ENCODE measurements at regions not wholly inside any gene's neighbourhood (a gene's known extent, or its start where the extent isn't known, plus 50 kb on each side); places are given as distances from the start of the nearest gene placed in this dataset.

GRCh38 chr1:56074007-56074651, 505.2 kb downstream of the PLPP3 start:
- Mint-ChIP-seq H3K27ac (no peak overlapping the region), H3K4me3 (no peak overlapping the region)
- no peak for DNase-seq (ENCODE audit: extremely low spot score, unreplicated experiment)

DNA sequence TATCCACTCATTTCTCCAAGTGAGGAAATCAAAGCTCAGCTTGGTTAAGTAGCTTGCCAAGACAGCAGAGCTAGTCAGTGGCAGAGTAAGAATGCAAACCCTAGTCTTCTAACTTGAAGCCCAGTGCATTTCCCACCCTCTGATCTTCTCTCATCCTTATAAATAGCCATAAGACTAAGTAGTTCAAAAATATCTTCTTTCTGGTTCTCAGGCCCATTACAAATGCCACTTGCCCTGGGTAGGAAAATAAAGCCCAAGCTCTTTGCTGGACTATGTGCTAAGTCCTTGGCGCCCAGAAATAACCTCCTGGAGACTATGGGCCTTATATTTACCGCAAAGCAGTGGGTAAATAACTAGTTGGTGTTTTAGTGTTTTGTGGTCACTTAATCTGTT, 505.8 kb downstream of the PLPP3 start:
- Mint-ChIP-seq H3K9me3 (peaks cover 4% of the 10 kb centered on the region), H3K36me3 (no peaks in the 10 kb centered on the region), H3K4me1 (ENCODE audit: unreplicated experiment) (no peaks in the 10 kb centered on the region), H3K27me3 (no peaks in the 10 kb centered on the region), H3K4me3 (no peak overlapping the region), H3K27ac (no peak overlapping the region)
- no peak for DNase-seq (ENCODE audit: extremely low spot score, unreplicated experiment)
- TF ChIP-seq CTCF (conservative IDR thresholded peaks at IDR 0.05): no peak

More at GRCh38 chr1:56074007-56074651, 505.2 kb downstream of the PLPP3 start:
- H3K9me3 Mint-ChIP-seq: peaks cover 4% of the 10 kb centered on the region
- no peak for TF ChIP-seq CTCF (conservative IDR thresholded peaks at IDR 0.05)
- no peaks in the 10 kb centered on the region for H3K36me3 Mint-ChIP-seq
- H3K27me3 Mint-ChIP-seq: no peaks in the 10 kb centered on the region
- H3K4me1 Mint-ChIP-seq (ENCODE audit: unreplicated experiment): no peaks in the 10 kb centered on the region

DNA sequence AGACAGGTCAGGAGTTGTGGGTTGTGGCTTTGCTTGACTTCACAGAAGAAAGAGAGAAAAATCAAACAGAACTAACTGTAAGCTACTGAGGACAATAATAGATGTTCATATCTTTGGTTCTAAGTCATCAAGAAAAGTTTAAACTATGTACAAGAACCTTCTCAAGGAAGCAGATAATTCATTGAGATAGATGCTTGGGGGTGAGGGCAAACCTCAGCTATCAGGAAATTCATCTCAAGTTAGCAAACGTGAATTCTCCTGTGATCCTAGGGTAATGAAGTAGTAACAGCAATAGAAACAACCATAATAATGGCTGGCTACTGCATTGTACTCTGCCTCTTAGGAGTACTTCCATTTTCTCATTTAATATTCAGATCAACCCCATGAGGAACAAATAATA, 506.2 kb downstream of the PLPP3 start:
- Mint-ChIP-seq H3K4me3 (no peak overlapping the region), H3K27ac (no peak overlapping the region), H3K9me3 (peaks cover 4% of the 10 kb centered on the region), H3K27me3 (no peaks in the 10 kb centered on the region), H3K36me3 (no peaks in the 10 kb centered on the region), H3K4me1 (ENCODE audit: unreplicated experiment) (no peaks in the 10 kb centered on the region)
- no peak for TF ChIP-seq CTCF (conservative IDR thresholded peaks at IDR 0.05)
- no peak for DNase-seq (ENCODE audit: extremely low spot score, unreplicated experiment)

GRCh38 chr1:56072310-56072709, 507.1 kb downstream of the PLPP3 start:
- Mint-ChIP-seq H3K4me1 (ENCODE audit: unreplicated experiment) (no peaks in the 10 kb centered on the region), H3K4me3 (no peak overlapping the region)
- no peak for TF ChIP-seq CTCF (conservative IDR thresholded peaks at IDR 0.05)

GRCh38 chr1:56071351-56071750, 508.0 kb downstream of the PLPP3 start:
- H3K36me3 Mint-ChIP-seq: no peaks in the 10 kb centered on the region
- no peaks in the 10 kb centered on the region for H3K4me1 Mint-ChIP-seq (ENCODE audit: unreplicated experiment)
- H3K27me3 Mint-ChIP-seq: peaks cover 8% of the 10 kb centered on the region
- no peak overlapping the region for H3K4me3 Mint-ChIP-seq
- peaks cover 4% of the 10 kb centered on the region for H3K9me3 Mint-ChIP-seq
- DNase-seq (ENCODE audit: extremely low spot score, unreplicated experiment): no peak
- H3K27ac Mint-ChIP-seq: no peak overlapping the region
- no peak for TF ChIP-seq CTCF (conservative IDR thresholded peaks at IDR 0.05)

More at GRCh38 chr1:56072310-56072709, 507.1 kb downstream of the PLPP3 start:
- DNase-seq (ENCODE audit: extremely low spot score, unreplicated experiment): no peak
- peaks cover 2% of the 10 kb centered on the region for H3K27me3 Mint-ChIP-seq
- peaks cover 4% of the 10 kb centered on the region for H3K9me3 Mint-ChIP-seq
- H3K27ac Mint-ChIP-seq: no peak overlapping the region
- no peaks in the 10 kb centered on the region for H3K36me3 Mint-ChIP-seq
